DND-41 (cell line): ENCODE measurements at regions not wholly inside any gene's neighbourhood (a gene's known extent, or its start where the extent isn't known, plus 50 kb on each side); places are given as distances from the start of the nearest gene placed in this dataset.

Experiments
- ATAC-seq: fragments of 200-7000 bp; cut with Tn5 transposase; 3 replicates; pipeline ENCODE4 v1.9.1; 2021; ENCODE audit warnings: low read depth; ENCODE audit not compliant: insufficient read depth
- DNase-seq: peaks from one replicate; pipeline ENCODE4 v3.0.0-alpha.2; 2020
- H2AFZ ChIP-seq: 2 replicates; pipeline ENCODE4 v1.6.0; 2012; ENCODE audit warnings: low read depth, low read length
- H3K27ac ChIP-seq: 2 replicates; pipeline ENCODE4 v1.5.1; 2012; ENCODE audit warnings: low read length, inconsistent platforms
- H3K27me3 ChIP-seq: fragments of 200-600 bp; sonication (generic); 2 replicates; pipeline ENCODE4 v1.6.0; 2012; ENCODE audit warnings: low read length, mild to moderate bottlenecking, inconsistent platforms; ENCODE audit not compliant: insufficient read depth, poor library complexity
- H3K36me3 ChIP-seq: 2 replicates; pipeline ENCODE4 v1.5.1; 2012; ENCODE audit warnings: low read length, inconsistent platforms; ENCODE audit not compliant: insufficient read depth
- H3K4me1 ChIP-seq: 2 replicates; pipeline ENCODE4 v1.5.1; 2012; ENCODE audit warnings: mild to moderate bottlenecking, low read length; ENCODE audit not compliant: insufficient read depth
- H3K4me2 ChIP-seq: 2 replicates; pipeline ENCODE4 v1.6.0; 2012; ENCODE audit warnings: mild to moderate bottlenecking, moderate library complexity, low read length, inconsistent platforms; ENCODE audit not compliant: insufficient read depth
- H3K4me3 ChIP-seq, 2 experiments: fragments of 200-600 bp in 1 of 2; shearing (Covaris generic) in 1 of 2; 2 replicates each; pipeline ENCODE4 v1.5.1; 2012 to 2016; ENCODE audit warnings: inconsistent platforms in 2 of 2, low read length in 2 of 2, mild to moderate bottlenecking in 2 of 2, low read depth in 1 of 2, moderate library complexity in 1 of 2
- H3K79me2 ChIP-seq: 2 replicates; pipeline ENCODE4 v1.6.0; 2012; ENCODE audit warnings: low read length, inconsistent platforms; ENCODE audit not compliant: insufficient read depth
- H3K9ac ChIP-seq: 2 replicates; pipeline ENCODE4 v1.6.0; 2012; ENCODE audit warnings: low read depth, mild to moderate bottlenecking, inconsistent platforms, low read length, moderate library complexity
- H3K9me3 ChIP-seq: 2 replicates; pipeline ENCODE4 v1.5.1; 2012; ENCODE audit warnings: low read length, moderate library complexity, mild to moderate bottlenecking, inconsistent platforms; ENCODE audit not compliant: insufficient read depth, severe bottlenecking
- H4K20me1 ChIP-seq: 2 replicates; pipeline ENCODE4 v1.6.0; 2012; ENCODE audit warnings: low read length; ENCODE audit not compliant: insufficient read depth
- EZH2 ChIP-seq: IDR thresholded peaks from 3 replicates; pipeline ENCODE4 v1.6.1; 2012; ENCODE audit warnings: borderline replicate concordance, low read depth, mild to moderate bottlenecking, moderate library complexity, low read length, inconsistent platforms; ENCODE audit not compliant: severe bottlenecking
- TF ChIP-seq, protein P1 (sequence below): IDR thresholded peaks from 2 replicates; pipeline ENCODE4 v1.5.1; 2012; ENCODE audit warnings: borderline replicate concordance, low read length, moderate library complexity, mild to moderate bottlenecking; ENCODE audit not compliant: poor library complexity, severe bottlenecking; ENCODE audit errors: extremely low read depth

DNA sequence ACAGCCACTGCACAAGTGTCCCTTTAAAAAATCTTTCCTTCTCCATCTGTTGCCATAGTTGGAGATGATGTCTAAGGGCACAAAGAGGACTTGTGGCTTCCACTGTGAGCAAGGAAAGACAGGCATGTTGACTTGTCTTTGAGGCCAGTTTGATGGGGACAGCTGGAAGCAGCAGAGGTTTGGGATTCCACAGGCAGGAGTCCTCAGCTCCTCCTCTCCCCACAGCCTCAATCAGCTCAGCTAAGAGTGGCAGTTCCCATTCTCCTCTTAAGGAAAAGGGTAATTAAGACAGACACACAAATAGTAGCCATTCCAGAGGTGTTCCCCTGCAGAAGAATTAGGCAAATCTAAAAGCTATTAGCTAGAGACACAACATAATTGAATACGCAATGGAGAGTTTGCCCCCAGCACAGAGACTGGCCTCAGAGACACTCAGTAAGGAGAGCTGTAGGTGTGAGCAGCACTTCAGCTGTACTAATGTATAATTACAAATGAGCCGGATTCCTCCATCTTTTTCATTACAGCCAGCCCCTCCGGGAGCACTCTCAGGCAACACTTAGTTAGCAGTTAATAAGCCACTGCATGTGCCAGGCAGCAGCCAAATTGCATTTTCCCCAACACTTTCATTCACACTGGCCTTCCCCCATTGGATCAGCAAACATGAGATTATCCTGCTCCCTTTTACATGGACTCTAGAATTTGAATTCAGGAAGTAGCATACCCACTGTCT, 434.0 kb downstream of the FOXO1 start:
- no peak for DNase-seq

DNA sequence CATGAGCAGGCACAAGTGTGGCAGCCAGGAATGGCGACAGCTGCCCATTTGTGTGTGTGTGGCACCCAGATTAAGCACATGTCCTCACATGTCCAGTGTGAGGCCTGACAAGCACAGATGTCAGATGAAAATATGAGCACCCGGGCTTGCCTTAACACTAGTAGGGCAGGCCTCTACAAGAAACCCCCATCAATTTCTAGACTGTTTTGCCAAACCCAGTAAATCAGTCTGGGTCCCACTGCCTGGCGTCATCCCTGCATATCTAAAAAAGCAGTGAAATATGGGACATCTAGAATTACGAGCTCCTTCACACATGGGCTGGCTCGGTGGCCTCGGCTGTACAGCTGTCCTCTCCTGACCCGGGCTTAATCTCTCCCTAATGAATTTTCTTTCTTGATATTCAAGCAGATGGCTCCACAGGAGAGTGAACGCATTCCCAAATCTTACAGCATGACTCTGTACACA, 432.7 kb downstream of the FOXO1 start:
- no peaks in the 10 kb centered on the region for H3K9me3 ChIP-seq
- H3K27ac ChIP-seq, result no peak overlapping the region
- ATAC-seq, result no peak
- H2AFZ ChIP-seq, result no peak overlapping the region
- TF ChIP-seq EZH2, result no peak
- TF ChIP-seq, protein P1, sequence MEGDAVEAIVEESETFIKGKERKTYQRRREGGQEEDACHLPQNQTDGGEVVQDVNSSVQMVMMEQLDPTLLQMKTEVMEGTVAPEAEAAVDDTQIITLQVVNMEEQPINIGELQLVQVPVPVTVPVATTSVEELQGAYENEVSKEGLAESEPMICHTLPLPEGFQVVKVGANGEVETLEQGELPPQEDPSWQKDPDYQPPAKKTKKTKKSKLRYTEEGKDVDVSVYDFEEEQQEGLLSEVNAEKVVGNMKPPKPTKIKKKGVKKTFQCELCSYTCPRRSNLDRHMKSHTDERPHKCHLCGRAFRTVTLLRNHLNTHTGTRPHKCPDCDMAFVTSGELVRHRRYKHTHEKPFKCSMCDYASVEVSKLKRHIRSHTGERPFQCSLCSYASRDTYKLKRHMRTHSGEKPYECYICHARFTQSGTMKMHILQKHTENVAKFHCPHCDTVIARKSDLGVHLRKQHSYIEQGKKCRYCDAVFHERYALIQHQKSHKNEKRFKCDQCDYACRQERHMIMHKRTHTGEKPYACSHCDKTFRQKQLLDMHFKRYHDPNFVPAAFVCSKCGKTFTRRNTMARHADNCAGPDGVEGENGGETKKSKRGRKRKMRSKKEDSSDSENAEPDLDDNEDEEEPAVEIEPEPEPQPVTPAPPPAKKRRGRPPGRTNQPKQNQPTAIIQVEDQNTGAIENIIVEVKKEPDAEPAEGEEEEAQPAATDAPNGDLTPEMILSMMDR, result no peak
- no peaks in the 10 kb centered on the region for H3K79me2 ChIP-seq
- no peaks in the 10 kb centered on the region for H3K36me3 ChIP-seq
- H3K4me3 ChIP-seq, result no peak overlapping the region
- H3K9ac ChIP-seq, result no peak overlapping the region
- H3K27me3 ChIP-seq, result no peaks in the 10 kb centered on the region
- DNase-seq, result no peak
- H3K4me2 ChIP-seq, result no peak overlapping the region
- H4K20me1 ChIP-seq, result no peaks in the 10 kb centered on the region
- H3K4me1 ChIP-seq, result no peaks in the 10 kb centered on the region

More for the DNA sequence above, 434.0 kb downstream of the FOXO1 start:
- Histone ChIP-seq H3K79me2 (no peaks in the 10 kb centered on the region), H3K27me3 (no peaks in the 10 kb centered on the region), H3K36me3 (no peaks in the 10 kb centered on the region), H3K27ac (no peak overlapping the region), H3K4me3 (no peak overlapping the region), H3K4me2 (no peak overlapping the region), H3K4me1 (no peaks in the 10 kb centered on the region), H2AFZ (no peak overlapping the region), H3K9me3 (no peaks in the 10 kb centered on the region), H3K9ac (no peak overlapping the region), H4K20me1 (no peaks in the 10 kb centered on the region)
- ATAC-seq, result no peak
- TF ChIP-seq, protein P1, result no peak
- no peak for TF ChIP-seq EZH2

DNA sequence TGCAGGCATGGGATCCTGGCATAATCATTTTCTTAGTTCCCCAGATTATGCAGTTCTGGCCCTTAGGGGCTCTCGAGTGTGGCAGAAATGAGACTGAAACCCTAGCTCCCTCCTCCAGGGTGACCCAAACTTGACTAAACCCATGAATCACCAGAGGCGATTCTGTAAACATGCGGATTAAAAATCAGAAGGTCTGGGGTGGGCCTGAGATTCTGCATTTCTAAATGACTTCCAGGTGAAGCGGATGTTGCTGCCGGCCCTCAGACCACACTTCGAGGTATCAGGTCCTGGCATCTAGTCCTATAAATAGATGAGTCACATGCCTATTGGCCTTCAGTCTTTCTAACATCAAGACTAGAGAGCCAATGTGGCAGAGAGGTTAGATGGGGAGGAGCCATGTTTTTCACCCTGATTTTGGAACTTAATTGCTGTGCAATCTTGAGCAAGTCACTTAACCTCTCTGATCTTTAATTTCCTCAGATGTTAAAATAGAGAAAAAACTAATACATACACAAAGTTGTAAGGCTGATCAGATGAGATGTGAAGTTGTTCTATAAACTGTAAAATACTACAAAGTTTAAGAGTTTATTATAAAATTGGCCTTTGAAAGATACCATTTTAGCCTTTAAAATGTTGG, 431.2 kb downstream of the FOXO1 start:
- no peak overlapping the region for H3K27ac ChIP-seq
- H3K9me3 ChIP-seq, result no peaks in the 10 kb centered on the region
- H4K20me1 ChIP-seq, result no peaks in the 10 kb centered on the region
- H3K36me3 ChIP-seq, result no peaks in the 10 kb centered on the region
- TF ChIP-seq EZH2, result no peak
- TF ChIP-seq, protein P1, result no peak
- H3K79me2 ChIP-seq, result no peaks in the 10 kb centered on the region
- H3K4me1 ChIP-seq, result no peaks in the 10 kb centered on the region
- ATAC-seq (no peak), DNase-seq (no peak)
- peaks cover 4% of the 10 kb centered on the region for H3K27me3 ChIP-seq
- no peak overlapping the region for H3K4me2 ChIP-seq
- no peak overlapping the region for H2AFZ ChIP-seq
- H3K9ac ChIP-seq, result no peak overlapping the region
- H3K4me3 ChIP-seq, result no peak overlapping the region
